Endothelial cell (in vitro differentiated cells): ENCODE measurements at regions not wholly inside any gene's neighbourhood (a gene's known extent, or its start where the extent isn't known, plus 50 kb on each side); places are given as distances from the start of the nearest gene placed in this dataset.

ENCODE experiments used
- DNase-seq: peaks from one replicate; pipeline ENCODE4 v3.0.0; 2021; ENCODE audit warnings: low spot score
- H3K27ac Mint-ChIP-seq: one replicate; pipeline ENCODE4 v1.8.0; 2021; ENCODE audit warnings: mixed read lengths, inconsistent platforms; ENCODE audit not compliant: unreplicated experiment
- H3K27me3 Mint-ChIP-seq: one replicate; pipeline ENCODE4 v1.8.0; 2021; ENCODE audit warnings: mild to moderate bottlenecking, moderate library complexity, mixed read lengths, inconsistent platforms; ENCODE audit not compliant: unreplicated experiment
- H3K36me3 Mint-ChIP-seq: one replicate; pipeline ENCODE4 v1.8.0; 2021; ENCODE audit warnings: mild to moderate bottlenecking, low read depth, mixed read lengths, inconsistent platforms; ENCODE audit not compliant: unreplicated experiment
- H3K4me1 Mint-ChIP-seq: one replicate; pipeline ENCODE4 v1.8.0; 2021; ENCODE audit warnings: mild to moderate bottlenecking, mixed read lengths, inconsistent platforms; ENCODE audit not compliant: unreplicated experiment
- H3K4me3 Mint-ChIP-seq: one replicate; pipeline ENCODE4 v1.8.0; 2021; ENCODE audit warnings: mild to moderate bottlenecking, mixed read lengths, inconsistent platforms; ENCODE audit not compliant: unreplicated experiment
- H3K9me3 Mint-ChIP-seq: one replicate; pipeline ENCODE4 v1.8.0; 2021; ENCODE audit warnings: mixed read lengths, inconsistent platforms; ENCODE audit not compliant: unreplicated experiment
- TF ChIP-seq, protein P1 (sequence below): fragments of 200-600 bp; sonication (generic); IDR thresholded peaks from one replicate; pipeline ENCODE4 v1.5.0; 2021; ENCODE audit warnings: antibody characterized with exemption; ENCODE audit not compliant: unreplicated experiment

- H3K27me3 Mint-ChIP-seq: no peaks in the 10 kb centered on the region
- TF ChIP-seq, protein P1, sequence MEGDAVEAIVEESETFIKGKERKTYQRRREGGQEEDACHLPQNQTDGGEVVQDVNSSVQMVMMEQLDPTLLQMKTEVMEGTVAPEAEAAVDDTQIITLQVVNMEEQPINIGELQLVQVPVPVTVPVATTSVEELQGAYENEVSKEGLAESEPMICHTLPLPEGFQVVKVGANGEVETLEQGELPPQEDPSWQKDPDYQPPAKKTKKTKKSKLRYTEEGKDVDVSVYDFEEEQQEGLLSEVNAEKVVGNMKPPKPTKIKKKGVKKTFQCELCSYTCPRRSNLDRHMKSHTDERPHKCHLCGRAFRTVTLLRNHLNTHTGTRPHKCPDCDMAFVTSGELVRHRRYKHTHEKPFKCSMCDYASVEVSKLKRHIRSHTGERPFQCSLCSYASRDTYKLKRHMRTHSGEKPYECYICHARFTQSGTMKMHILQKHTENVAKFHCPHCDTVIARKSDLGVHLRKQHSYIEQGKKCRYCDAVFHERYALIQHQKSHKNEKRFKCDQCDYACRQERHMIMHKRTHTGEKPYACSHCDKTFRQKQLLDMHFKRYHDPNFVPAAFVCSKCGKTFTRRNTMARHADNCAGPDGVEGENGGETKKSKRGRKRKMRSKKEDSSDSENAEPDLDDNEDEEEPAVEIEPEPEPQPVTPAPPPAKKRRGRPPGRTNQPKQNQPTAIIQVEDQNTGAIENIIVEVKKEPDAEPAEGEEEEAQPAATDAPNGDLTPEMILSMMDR: no peak
- no peaks in the 10 kb centered on the region for H3K9me3 Mint-ChIP-seq
- no peak for DNase-seq
- no peak overlapping the region for H3K4me3 Mint-ChIP-seq
- no peaks in the 10 kb centered on the region for H3K4me1 Mint-ChIP-seq
- H3K36me3 Mint-ChIP-seq: no peaks in the 10 kb centered on the region
- H3K27ac Mint-ChIP-seq: no peak overlapping the region
Measured at GRCh38 chr9:118836891-118837290, 532.3 kb downstream of the BRINP1 start.

DNA sequence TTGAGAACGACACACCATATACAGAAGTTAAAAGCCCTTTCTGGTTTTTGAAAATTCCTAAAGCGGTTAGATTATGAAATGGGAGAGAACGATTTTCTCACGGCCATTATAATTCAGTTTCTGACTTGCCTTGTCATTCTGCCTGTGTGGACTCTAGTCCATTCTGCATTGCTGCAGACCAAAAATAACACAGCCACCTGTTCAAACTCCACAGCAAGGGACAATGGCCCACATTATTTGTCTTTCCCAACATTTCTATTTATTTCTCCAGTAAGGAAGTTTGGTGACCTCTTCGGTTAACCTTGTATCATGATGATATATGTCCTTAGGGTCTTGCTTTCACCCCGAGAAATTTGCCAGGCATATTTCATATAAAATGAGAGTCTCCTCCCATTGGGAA is 497.7 kb downstream of the BRINP1 start:
- H3K4me3 Mint-ChIP-seq: no peak overlapping the region
- no peak for DNase-seq
- TF ChIP-seq, protein P1: no peak

GRCh38 chr9:118882684-118883083 is 486.6 kb downstream of the BRINP1 start:
- H3K27me3 Mint-ChIP-seq: no peaks in the 10 kb centered on the region
- DNase-seq: no peak
- no peaks in the 10 kb centered on the region for H3K36me3 Mint-ChIP-seq
- H3K4me1 Mint-ChIP-seq: no peaks in the 10 kb centered on the region
- H3K4me3 Mint-ChIP-seq: no peak overlapping the region
- no peak overlapping the region for H3K27ac Mint-ChIP-seq
- TF ChIP-seq, protein P1: no peak
- no peaks in the 10 kb centered on the region for H3K9me3 Mint-ChIP-seq

More for the DNA sequence above, 497.7 kb downstream of the BRINP1 start:
- H3K27me3 Mint-ChIP-seq: no peaks in the 10 kb centered on the region
- H3K27ac Mint-ChIP-seq: no peak overlapping the region
- H3K4me1 Mint-ChIP-seq: no peaks in the 10 kb centered on the region
- H3K36me3 Mint-ChIP-seq: no peaks in the 10 kb centered on the region
- H3K9me3 Mint-ChIP-seq: no peaks in the 10 kb centered on the region

- Mint-ChIP-seq H3K36me3 (no peaks in the 10 kb centered on the region), H3K9me3 (no peaks in the 10 kb centered on the region), H3K4me3 (no peak overlapping the region), H3K27me3 (no peaks in the 10 kb centered on the region), H3K27ac (no peak overlapping the region), H3K4me1 (no peaks in the 10 kb centered on the region)
- TF ChIP-seq, protein P1: no peak
- DNase-seq: no peak
Measured at GRCh38 chr9:118883411-118883810, 485.8 kb downstream of the BRINP1 start.

GRCh38 chr9:118891213-118891612 is 478.0 kb downstream of the BRINP1 start:
- H3K27ac Mint-ChIP-seq: no peak overlapping the region
- H3K9me3 Mint-ChIP-seq: no peaks in the 10 kb centered on the region
- TF ChIP-seq, protein P1: no peak
- H3K4me3 Mint-ChIP-seq: no peak overlapping the region
- no peaks in the 10 kb centered on the region for H3K27me3 Mint-ChIP-seq
- no peak for DNase-seq
- no peaks in the 10 kb centered on the region for H3K4me1 Mint-ChIP-seq
- H3K36me3 Mint-ChIP-seq: no peaks in the 10 kb centered on the region
